ENCODE measurements at regions not wholly inside any gene's neighbourhood (a gene's known extent, or its start where the extent isn't known, plus 50 kb on each side); places are given as distances from the start of the nearest gene placed in this dataset.

GRCh38 chr4:130172156-130172555 is 1076.2 kb downstream of the C4orf33 start (continued):
- TF ChIP-seq MXD1 (CRISPR knock-in tag; IDR thresholded peaks at IDR 0.05; ENCODE audit: borderline replicate concordance, poor library complexity, severe bottlenecking) (no peak), RBM14 (IDR thresholded peaks at IDR 0.05; ENCODE audit: borderline replicate concordance, insufficient read depth, low read depth, low read length) (no peak), TAF9B (IDR thresholded peaks at IDR 0.05; ENCODE audit: partially characterized antibody) (no peak), ZNF212 (CRISPR knock-in tag; IDR thresholded peaks at IDR 0.05) (no peak)

- H3K9me3 ChIP-seq (replicated peaks; ENCODE audit: control insufficient read depth, insufficient read depth, low read depth, low read length) = peaks cover 2% of the 10 kb centered on the region; the same call in 1 of the 2 replicates
- no peaks in the 10 kb centered on the region for H3K27me3 ChIP-seq (ENCODE audit: control insufficient read depth in 2 of 2, insufficient read depth in 2 of 2, low read length in 2 of 2)
- no peak overlapping the region for H3K4me3 ChIP-seq
- no peak overlapping the region for H3K27ac ChIP-seq (ENCODE audit: extremely low read depth, low read depth, low read length)
- no peaks in the 10 kb centered on the region for H4K20me1 ChIP-seq (replicated peaks; ENCODE audit: control insufficient read depth, insufficient read depth, low read length)
- no peak overlapping the region for H3K4me2 ChIP-seq (ENCODE audit: insufficient read depth, low read length)
- BruUV-seq (replicated peaks) = no TSS peak
- no peaks in the 10 kb centered on the region for H3K36me3 ChIP-seq (ENCODE audit: control insufficient read depth, insufficient read depth, low read length)
- FAIRE-seq = no peak
- intact Hi-C loops (cut with micrococcal nuclease) (no loop called here), in situ Hi-C loops (cut with MboI) (no loop called here)
- H3K9ac ChIP-seq (ENCODE audit: insufficient read depth in 1 of 2, low read depth in 2 of 2, low read length in 2 of 2) = no peak overlapping the region
- POLR2A ChIA-PET = no interaction called here
- H3K4me1 ChIP-seq (replicated peaks in 1 of 2; ENCODE audit: control insufficient read depth in 2 of 2, insufficient read depth in 2 of 2, low read length in 2 of 2) = no peaks in the 10 kb centered on the region
- ATAC-seq = no peak
- H3K9me1 ChIP-seq (ENCODE audit: control insufficient read depth, insufficient read depth, low read length) = no peaks in the 10 kb centered on the region
- no peak overlapping the region for H2AFZ ChIP-seq (ENCODE audit: low read depth, low read length)
- no peaks in the 10 kb centered on the region for H3K79me2 ChIP-seq (ENCODE audit: control insufficient read depth, insufficient read depth, low read length)
- CTCF ChIA-PET (ENCODE audit: low intra/inter-chr PET ratio) = no interaction called here
- no peak for DNase-seq (ENCODE audit: extremely low read depth in 1 of 4, low spot score in 3 of 4)
- TF ChIP-seq POU5F1 (IDR thresholded peaks at IDR 0.05; ENCODE audit: borderline replicate concordance, low read depth, low read length, partially characterized antibody) (no peak), BCOR (IDR thresholded peaks at IDR 0.05) (no peak), ZNF395 (CRISPR knock-in tag; IDR thresholded peaks at IDR 0.05) (no peak), ZNF408 (CRISPR knock-in tag; IDR thresholded peaks at IDR 0.05; ENCODE audit: low read depth) (no peak), GTF2A2 (tag; IDR thresholded peaks at IDR 0.05) (no peak), KDM2B (CRISPR knock-in tag; IDR thresholded peaks at IDR 0.05) (no peak), ARID3B (CRISPR knock-in tag; IDR thresholded peaks at IDR 0.05; ENCODE audit: borderline replicate concordance) (no peak), HNRNPK (IDR thresholded peaks at IDR 0.05; ENCODE audit: low read depth, low read length, poor library complexity, severe bottlenecking) (no peak), ZNF197 (CRISPR knock-in tag; IDR thresholded peaks at IDR 0.05; ENCODE audit: low read depth) (no peak), ZBTB9 (CRISPR knock-in tag; IDR thresholded peaks at IDR 0.05) (no peak), CREB5 (CRISPR knock-in tag; IDR thresholded peaks at IDR 0.05) (no peak)
These were observed 1082.2 kb downstream of the C4orf33 start for GRCh38 chr4:130178106-130178505.
